ENCODE measurements at regions not wholly inside any gene's neighbourhood (a gene's known extent, or its start where the extent isn't known, plus 50 kb on each side); places are given as distances from the start of the nearest gene placed in this dataset.

- no peaks in the 10 kb centered on the region for H3K36me3 ChIP-seq (ENCODE audit: insufficient read depth in 1 of 2, low read depth in 1 of 2)
- H3K4me1 ChIP-seq, result no peaks in the 10 kb centered on the region
- ATAC-seq (no peak), DNase-seq (no peak)
- intact Hi-C loops (cut with DNase I), result no loop called here
- H3K4me3 ChIP-seq, result no peak overlapping the region
- no peak for TF ChIP-seq CTCF (IDR thresholded peaks at IDR 0.05)
- no peaks in the 10 kb centered on the region for H3K9me3 ChIP-seq
- no peak overlapping the region for H3K27ac ChIP-seq
- no peaks in the 10 kb centered on the region for H3K27me3 ChIP-seq (ENCODE audit: insufficient read depth in 3 of 3, low read length in 2 of 3)
Observed at GRCh38 chr1:69411617-69412016, 156.1 kb upstream of the LRRC7 start.

DNA sequence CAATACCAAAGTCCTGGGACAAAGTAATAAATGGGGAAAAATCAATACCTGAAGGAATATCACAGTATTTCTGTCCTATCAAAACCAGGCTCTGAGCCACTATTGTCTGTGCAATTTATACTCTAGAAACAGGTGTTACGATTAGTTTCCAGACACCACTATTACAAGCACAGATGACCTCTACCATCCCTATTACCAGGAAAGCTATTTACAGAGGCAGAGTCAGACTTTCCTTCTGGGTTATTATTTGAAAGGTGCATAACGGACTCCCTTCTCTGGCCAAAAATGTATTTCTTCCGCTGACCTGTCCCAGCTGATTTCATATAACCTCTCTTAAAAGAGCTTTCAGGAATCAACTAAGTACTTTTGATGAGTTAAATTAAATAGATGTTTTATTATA is 154.6 kb upstream of the LRRC7 start:
- WGBS, 3 donors, result 39 to 45% (median 41%) methylated on average over 3 of the region's 3 CpGs
- Histone ChIP-seq H3K27me3 (ENCODE audit: insufficient read depth in 3 of 3, low read length in 2 of 3) (no peaks in the 10 kb centered on the region), H3K36me3 (ENCODE audit: insufficient read depth in 1 of 2, low read depth in 1 of 2) (no peaks in the 10 kb centered on the region), H3K27ac (peak overlapping the region; percentile 69), H3K4me3 (peak overlapping the region; percentile 10), H3K9me3 (no peaks in the 10 kb centered on the region), H3K4me1 (no peaks in the 10 kb centered on the region)
- no peak for DNase-seq
- peak; percentile 83 to 97 (median 85) for ATAC-seq
- intact Hi-C loops (cut with DNase I), result no loop called here
- TF ChIP-seq CTCF (IDR thresholded peaks at IDR 0.05), result no peak

- Histone ChIP-seq H3K9me3 (no peaks in the 10 kb centered on the region), H3K27me3 (ENCODE audit: insufficient read depth in 3 of 3, low read length in 2 of 3) (no peaks in the 10 kb centered on the region), H3K4me1 (no peaks in the 10 kb centered on the region), H3K4me3 (no peak overlapping the region), H3K27ac (no peak overlapping the region), H3K36me3 (ENCODE audit: insufficient read depth in 1 of 2, low read depth in 1 of 2) (no peaks in the 10 kb centered on the region)
- DNase-seq (no peak), ATAC-seq (no peak)
- TF ChIP-seq CTCF (IDR thresholded peaks at IDR 0.05), result no peak
- WGBS, 3 donors, result 86 to 97% (median 92%) methylated on average over 1 of the region's 1 CpG
- intact Hi-C loops (cut with DNase I), result no loop called here
Observed at GRCh38 chr1:69414574-69414973, 153.1 kb upstream of the LRRC7 start.

DNA sequence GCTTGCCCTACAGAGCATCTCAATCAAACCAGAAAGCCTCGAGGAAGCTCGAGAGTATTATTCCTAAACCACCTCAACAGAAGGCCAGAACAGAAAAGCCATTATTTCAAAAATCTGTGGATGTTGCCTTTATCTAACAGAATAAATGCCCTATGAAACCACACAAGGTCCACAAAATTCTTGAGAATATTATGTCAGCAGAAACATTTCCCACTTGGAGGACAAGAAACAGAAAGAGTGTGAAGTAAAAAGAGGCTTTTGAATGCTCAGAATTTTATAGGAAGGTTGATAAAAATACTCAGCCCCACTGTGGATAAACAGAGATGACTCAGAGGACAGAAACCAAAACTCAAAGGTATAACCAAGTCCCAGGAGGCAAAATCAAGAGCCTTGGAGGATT is 146.4 kb upstream of the LRRC7 start:
- TF ChIP-seq CTCF (IDR thresholded peaks at IDR 0.05), result no peak
- Histone ChIP-seq H3K9me3 (no peaks in the 10 kb centered on the region), H3K36me3 (ENCODE audit: insufficient read depth in 1 of 2, low read depth in 1 of 2) (no peaks in the 10 kb centered on the region), H3K4me1 (no peaks in the 10 kb centered on the region), H3K27ac (no peak overlapping the region), H3K27me3 (ENCODE audit: insufficient read depth in 3 of 3, low read length in 2 of 3) (no peaks in the 10 kb centered on the region), H3K4me3 (no peak overlapping the region)
- 82 to 89% (median 84%) methylated on average over 2 of the region's 2 CpGs for WGBS, 3 donors
- DNase-seq (no peak), ATAC-seq (no peak)
- intact Hi-C loops (cut with DNase I), result no loop called here

DNA sequence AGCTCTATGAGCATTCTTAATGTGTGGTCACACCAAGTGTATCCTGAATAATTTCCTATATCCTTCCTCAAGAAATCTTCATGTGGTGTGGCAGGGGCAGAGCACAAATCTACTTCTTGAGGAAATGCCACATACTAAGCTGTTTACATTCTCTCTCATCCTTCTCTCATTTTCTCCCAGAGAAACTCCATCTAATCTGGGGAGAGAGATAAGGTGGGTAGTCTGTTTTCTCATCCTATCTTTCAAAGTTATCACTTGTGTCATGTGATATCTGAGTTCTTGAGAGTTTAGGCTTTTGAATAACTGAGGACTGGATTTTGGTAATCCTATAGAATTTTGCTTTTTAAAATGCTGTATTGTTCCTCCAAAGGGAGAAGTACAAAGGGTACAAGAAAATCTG is 141.9 kb upstream of the LRRC7 start:
- DNase-seq, result no peak
- intact Hi-C loops (cut with DNase I), result no loop called here
- no peaks in the 10 kb centered on the region for H3K4me1 ChIP-seq
- TF ChIP-seq CTCF (IDR thresholded peaks at IDR 0.05), result no peak
- H3K27ac ChIP-seq, result no peak overlapping the region
- no peaks in the 10 kb centered on the region for H3K27me3 ChIP-seq (ENCODE audit: insufficient read depth in 3 of 3, low read length in 2 of 3)
- no peaks in the 10 kb centered on the region for H3K9me3 ChIP-seq
- no peak for ATAC-seq
- no peaks in the 10 kb centered on the region for H3K36me3 ChIP-seq (ENCODE audit: insufficient read depth in 1 of 2, low read depth in 1 of 2)
- no peak overlapping the region for H3K4me3 ChIP-seq

Measured in psoas muscle (tissue), 7 donors.